Transverse colon (tissue), 4 donors: ENCODE measurements at regions not wholly inside any gene's neighbourhood (a gene's known extent, or its start where the extent isn't known, plus 50 kb on each side); places are given as distances from the start of the nearest gene placed in this dataset.

Experiments used
- DNase-seq: peaks from one replicate; pipeline ENCODE4 v3.0.0-alpha.2; 2019
- H3K27ac ChIP-seq, 4 donors: fragments of 200-600 bp; sonication (generic); 2 replicates each; pipeline ENCODE4 v1.5.1; 2016 to 2018; ENCODE audit warnings: inconsistent platforms in 4 of 4
- H3K27me3 ChIP-seq: fragments of 200-600 bp; sonication (generic); 2 replicates; pipeline ENCODE4 v1.5.1; 2017; ENCODE audit warnings: inconsistent platforms
- H3K36me3 ChIP-seq, 4 donors: fragments of 200-600 bp; sonication (generic); 2 replicates each; pipeline ENCODE4 v1.5.1; 2017 to 2019; ENCODE audit warnings: inconsistent platforms in 4 of 4
- H3K4me1 ChIP-seq, 4 donors: fragments of 200-600 bp; sonication (generic); 2 replicates each; pipeline ENCODE4 v1.5.1; 2017 to 2020; ENCODE audit warnings: inconsistent platforms in 4 of 4
- H3K4me3 ChIP-seq, 4 donors: fragments of 200-600 bp; sonication (generic); 1 replicate in 1 of 4; 2 replicates in 3 of 4; pipeline versions ENCODE4 v1.5.1 to v1.6.1; 2017 to 2019; ENCODE audit warnings: inconsistent platforms in 4 of 4
- H3K9me3 ChIP-seq, 2 donors: fragments of 200-600 bp; sonication (generic); 2 replicates each; pipeline ENCODE4 v1.5.1; 2017 to 2019; ENCODE audit warnings: inconsistent platforms in 2 of 2
- CTCF ChIP-seq, 5 experiments: fragments of 200-600 bp in 3 of 5; fragments of 450-650 bp in 2 of 5; sonication (generic) in 3 of 5; IDR thresholded peaks; 1 replicate in 2 of 5; 2 replicates in 3 of 5; pipeline ENCODE4 v1.5.1; 2016 to 2017; ENCODE audit warnings: antibody characterized with exemption in 5 of 5, inconsistent platforms in 3 of 5, mild to moderate bottlenecking in 2 of 5, moderate library complexity in 1 of 5
- EP300 ChIP-seq: sonication (generic); formaldehyde crosslinking; IDR thresholded peaks from one replicate; pipeline ENCODE4 v1.6.1; 2017; ENCODE audit warnings: antibody characterized with exemption, low read depth
- POLR2A ChIP-seq: fragments of 450-650 bp; IDR thresholded peaks from one replicate; pipeline ENCODE4 v1.6.1; 2016; ENCODE audit warnings: antibody characterized with exemption, mild to moderate bottlenecking, moderate library complexity
- POLR2AphosphoS5 ChIP-seq, 3 donors: sonication (generic); formaldehyde crosslinking; IDR thresholded peaks; one replicate each; pipeline ENCODE4 v1.6.1; 2016; ENCODE audit warnings: antibody characterized with exemption in 3 of 3
- whole genome bisulfite sequencing, 2 donors: methylation state at CpG; one replicate each; pipeline ENCODE4 v1.1.5; 2018; ENCODE audit warnings: low coverage in 1 of 2; 5-methylcytosine and 5-hydroxymethylcytosine counted together
- in situ Hi-C, 4 donors: fragments of 200-750 bp; cut with MboI; loops; one replicate each; pipeline versions ENCODE4 v1.15.0 to v1.15.1; 2017; ENCODE audit warnings: low sequenced_read_pairs in 3 of 4, low pct_ligation_motif_present in 1 of 4, low pct_unique_long_range_greater_than_20kb in 1 of 4
- intact Hi-C: fragments of 100-400 bp; cut with DNase I; formaldehyde crosslinking; loops from one replicate; pipeline ENCODE4 v1.15.1; 2023; ENCODE audit warnings: low total_unique reads

GRCh38 chr16:35525979-35526590 is 2066.7 kb downstream of the TP53TG3F start:
- no peaks in the 10 kb centered on the region for H3K36me3 ChIP-seq
- in situ Hi-C loops: no loop called here
- DNase-seq: no peak
- no peaks in the 10 kb centered on the region for H3K9me3 ChIP-seq
- 78% methylated on average over 20 of the region's 26 CpGs; no CpG with 5 or more reads in 1 of the 2 donors for WGBS, 2 donors
- intact Hi-C loops: no loop called here
- no peaks in the 10 kb centered on the region for H3K27me3 ChIP-seq
- no peaks in the 10 kb centered on the region for H3K4me1 ChIP-seq
- no peak overlapping the region for H3K27ac ChIP-seq
- H3K4me3 ChIP-seq: no peak overlapping the region
- no peak for TF ChIP-seq POLR2A
- no peak for TF ChIP-seq EP300
- TF ChIP-seq CTCF (IDR thresholded peaks at IDR 0.05): no peak
- no peak for TF ChIP-seq POLR2AphosphoS5 (IDR thresholded peaks at IDR 0.05)

- Histone ChIP-seq H3K4me1 (no peaks in the 10 kb centered on the region), H3K9me3 (no peaks in the 10 kb centered on the region), H3K27me3 (no peaks in the 10 kb centered on the region), H3K27ac (no peak overlapping the region), H3K4me3 (no peak overlapping the region), H3K36me3 (no peaks in the 10 kb centered on the region)
- 79% methylated on average over 4 of the region's 4 CpGs; no CpG with 5 or more reads in 1 of the 2 donors for WGBS, 2 donors
- DNase-seq: no peak
- TF ChIP-seq EP300 (no peak), POLR2A (no peak), CTCF (IDR thresholded peaks at IDR 0.05) (no peak), POLR2AphosphoS5 (IDR thresholded peaks at IDR 0.05) (no peak)
- in situ Hi-C loops: no loop called here
- intact Hi-C loops: no loop called here
Measured at GRCh38 chr16:35532576-35532975, 2073.2 kb downstream of the TP53TG3F start.

- Histone ChIP-seq H3K27me3 (no peaks in the 10 kb centered on the region), H3K4me1 (no peaks in the 10 kb centered on the region), H3K36me3 (no peaks in the 10 kb centered on the region), H3K4me3 (no peak overlapping the region), H3K27ac (no peak overlapping the region), H3K9me3 (no peaks in the 10 kb centered on the region)
- 56 to 72% methylated on average over 2 of the region's 2 CpGs for WGBS, 2 donors
- TF ChIP-seq EP300 (no peak), POLR2A (no peak), POLR2AphosphoS5 (IDR thresholded peaks at IDR 0.05) (no peak), CTCF (IDR thresholded peaks at IDR 0.05) (no peak)
- intact Hi-C loops: no loop called here
- in situ Hi-C loops: no loop called here
- no peak for DNase-seq
Measured at GRCh38 chr16:35533683-35534082, 2074.3 kb downstream of the TP53TG3F start.

- 87% methylated on average over 27 of the region's 27 CpGs; no CpG with 5 or more reads in 1 of the 2 donors for WGBS, 2 donors
- H3K27me3 ChIP-seq: no peaks in the 10 kb centered on the region
- H3K4me3 ChIP-seq: no peak overlapping the region
- intact Hi-C loops (no loop called here), in situ Hi-C loops (no loop called here)
- H3K36me3 ChIP-seq: no peaks in the 10 kb centered on the region
- H3K9me3 ChIP-seq: peaks cover 0 to 3% of the 10 kb centered on the region in 2 donors
- no peak for DNase-seq
- TF ChIP-seq CTCF (IDR thresholded peaks at IDR 0.05) (no peak), POLR2AphosphoS5 (IDR thresholded peaks at IDR 0.05) (no peak), EP300 (no peak), POLR2A (no peak)
- no peaks in the 10 kb centered on the region for H3K4me1 ChIP-seq
- H3K27ac ChIP-seq: no peak overlapping the region
Measured at GRCh38 chr16:35543486-35543885, 2084.1 kb downstream of the TP53TG3F start.
